HG03575 (cell line): ENCODE measurements at regions not wholly inside any gene's neighbourhood (a gene's known extent, or its start where the extent isn't known, plus 50 kb on each side); places are given as distances from the start of the nearest gene placed in this dataset.

Experiments
- ATAC-seq: cut with Tn5 transposase; IDR thresholded peaks from one replicate; pipeline ENCODE4 v1.9.1; 2021; ENCODE audit not compliant: unreplicated experiment, insufficient number of reproducible peaks, low FRiP score; ENCODE audit errors: extremely low read depth

DNA sequence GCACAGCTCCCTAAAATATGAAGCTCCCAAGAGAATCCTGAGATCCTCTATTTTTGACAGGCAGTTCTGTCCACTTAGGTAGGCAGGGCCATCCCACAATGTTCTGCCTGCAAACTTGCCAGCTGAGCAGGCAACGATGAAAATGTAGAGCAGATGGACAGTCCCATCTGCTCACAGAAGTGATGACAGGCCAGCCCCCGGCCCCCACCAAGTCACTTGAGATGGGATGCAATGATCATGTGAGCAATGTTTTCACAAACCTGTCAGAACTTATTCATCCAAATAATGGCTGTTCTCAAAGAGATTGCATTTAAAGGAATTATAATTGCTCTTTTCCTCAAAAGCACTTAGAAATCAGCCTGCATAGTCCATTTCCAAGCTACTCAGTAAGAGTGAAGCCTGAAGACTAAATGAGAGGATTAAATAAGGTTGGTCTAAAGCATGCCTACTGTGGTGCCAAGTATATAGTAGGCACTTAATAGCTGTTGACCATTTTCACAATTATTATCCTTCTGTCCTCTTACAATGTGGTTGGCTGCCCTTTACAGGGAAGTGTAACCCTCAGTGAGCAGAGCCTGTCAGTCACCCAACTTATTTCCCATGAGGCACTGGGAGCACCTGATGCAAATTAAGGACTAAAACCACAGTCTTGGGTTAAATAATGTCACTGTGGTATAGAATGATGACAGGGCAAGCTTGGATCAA, 301.2 kb downstream of the FGFR2 start:
- ATAC-seq: no peak

DNA sequence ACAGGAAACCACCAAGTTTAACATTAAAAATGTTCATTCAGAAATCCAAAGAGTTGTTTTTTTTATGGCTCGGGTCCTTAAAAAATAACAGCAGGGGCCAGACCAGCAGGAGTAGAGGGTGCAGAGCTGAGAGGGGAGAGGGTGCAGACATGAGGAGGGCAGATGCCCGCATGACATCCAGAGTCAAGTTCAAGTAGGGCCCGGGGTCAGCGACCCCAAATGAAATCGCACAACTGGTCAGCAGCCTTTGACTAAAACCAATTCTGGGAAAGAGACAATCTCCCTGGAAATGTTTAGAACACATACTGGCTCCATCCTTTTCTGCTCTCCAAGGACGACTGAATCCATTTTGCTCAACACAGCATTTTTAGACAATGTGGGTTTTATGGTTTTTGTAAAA, 297.5 kb downstream of the FGFR2 start:
- ATAC-seq: no peak

DNA sequence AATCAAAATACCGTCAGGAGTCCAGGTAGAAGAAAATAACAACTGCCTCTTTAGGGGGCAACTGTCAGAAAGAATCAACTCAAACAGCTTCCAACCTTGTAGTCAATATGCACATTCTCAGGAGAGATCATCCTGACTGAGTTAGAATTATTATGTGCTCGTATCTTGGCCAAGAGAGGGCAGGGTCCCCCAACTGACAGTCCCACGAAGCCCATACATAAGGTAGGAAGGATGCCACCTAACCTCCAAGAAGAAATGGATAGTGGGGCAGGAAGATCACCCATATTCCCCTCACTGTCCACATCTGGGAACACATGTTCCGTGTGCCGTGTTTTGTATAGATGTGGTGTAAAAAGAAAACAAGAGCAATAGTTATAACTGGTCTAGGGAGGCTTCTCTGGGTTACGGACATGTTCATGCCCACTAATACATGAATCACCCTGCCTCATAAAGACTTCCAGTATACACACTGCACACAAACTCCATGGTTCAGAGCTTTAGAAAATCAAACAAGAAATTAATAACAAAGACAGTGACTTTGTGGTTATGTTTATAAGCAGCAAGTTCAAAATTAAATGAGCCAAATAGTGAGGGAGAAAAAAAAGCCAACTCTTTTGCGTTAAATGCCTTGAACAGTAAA, 295.6 kb downstream of the FGFR2 start:
- no peak for ATAC-seq

DNA sequence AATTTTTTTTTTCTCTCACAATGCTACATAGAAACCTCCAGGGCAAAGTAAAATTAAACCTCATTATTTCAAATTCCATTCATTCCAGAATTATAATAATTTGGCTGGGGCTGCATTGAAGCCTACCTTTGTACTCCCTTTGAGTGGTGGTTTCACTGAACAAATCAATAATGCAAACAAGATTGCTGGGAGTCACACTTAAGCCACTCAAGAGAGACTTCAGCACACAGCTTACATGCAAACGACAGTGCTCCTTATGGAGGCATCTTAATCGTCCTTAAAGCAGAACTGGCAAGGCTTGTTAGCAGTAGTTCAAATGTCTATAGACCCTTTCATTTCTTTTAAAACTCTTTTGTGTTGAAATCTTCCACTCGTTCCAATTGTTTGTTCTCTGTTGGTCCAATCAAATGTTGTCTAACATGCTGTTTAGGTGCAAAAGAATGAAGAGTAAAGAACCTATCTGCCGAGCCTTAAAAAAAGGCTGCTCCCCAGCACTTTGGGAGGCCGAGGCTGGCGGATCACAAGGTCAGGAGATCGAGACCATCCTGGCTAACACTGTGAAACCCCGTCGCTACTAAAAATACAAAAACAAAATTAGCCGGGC, 294.9 kb downstream of the FGFR2 start:
- ATAC-seq: no peak

DNA sequence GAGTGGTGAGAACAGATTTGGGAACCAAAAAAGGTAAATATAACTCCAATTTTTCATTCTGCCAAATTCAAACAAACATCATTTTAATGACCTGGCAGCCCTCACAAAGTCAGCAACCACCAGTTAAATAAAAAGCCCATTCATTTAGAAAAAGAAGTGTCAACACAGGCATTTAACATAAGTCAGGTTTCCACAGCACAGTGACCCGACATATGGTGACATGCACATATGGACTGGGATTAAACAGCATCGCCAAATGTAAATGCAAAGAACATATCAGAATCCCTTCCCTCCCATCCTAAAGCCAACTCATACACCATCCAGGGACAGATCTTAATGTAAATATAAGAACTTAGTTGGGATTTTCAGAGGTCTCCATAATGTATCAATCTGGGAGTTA, 293.2 kb downstream of the FGFR2 start:
- ATAC-seq: no peak

DNA sequence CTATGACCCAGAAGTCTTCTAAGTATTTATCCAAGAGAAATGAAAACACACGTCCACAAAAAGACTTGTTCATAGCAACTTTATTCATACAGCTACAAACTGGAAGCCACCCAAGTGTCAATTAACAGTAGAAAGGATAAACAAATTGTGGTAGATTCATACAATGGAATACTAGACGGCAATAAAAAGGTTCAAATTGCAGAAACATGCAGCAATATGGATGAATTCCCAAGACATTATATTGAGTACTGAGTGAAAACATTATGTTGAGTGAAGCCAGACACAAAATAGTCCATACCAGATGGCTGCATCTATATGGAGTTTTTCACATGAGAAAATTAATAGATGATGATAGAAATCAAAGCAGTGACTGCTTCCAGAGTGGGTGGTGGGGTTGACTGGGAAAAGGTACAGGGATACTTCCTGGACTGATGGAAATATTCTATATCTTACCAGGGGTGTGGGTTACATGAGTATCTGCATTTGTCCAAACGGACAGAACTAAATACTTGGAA, 292.0 kb downstream of the FGFR2 start:
- ATAC-seq: no peak

DNA sequence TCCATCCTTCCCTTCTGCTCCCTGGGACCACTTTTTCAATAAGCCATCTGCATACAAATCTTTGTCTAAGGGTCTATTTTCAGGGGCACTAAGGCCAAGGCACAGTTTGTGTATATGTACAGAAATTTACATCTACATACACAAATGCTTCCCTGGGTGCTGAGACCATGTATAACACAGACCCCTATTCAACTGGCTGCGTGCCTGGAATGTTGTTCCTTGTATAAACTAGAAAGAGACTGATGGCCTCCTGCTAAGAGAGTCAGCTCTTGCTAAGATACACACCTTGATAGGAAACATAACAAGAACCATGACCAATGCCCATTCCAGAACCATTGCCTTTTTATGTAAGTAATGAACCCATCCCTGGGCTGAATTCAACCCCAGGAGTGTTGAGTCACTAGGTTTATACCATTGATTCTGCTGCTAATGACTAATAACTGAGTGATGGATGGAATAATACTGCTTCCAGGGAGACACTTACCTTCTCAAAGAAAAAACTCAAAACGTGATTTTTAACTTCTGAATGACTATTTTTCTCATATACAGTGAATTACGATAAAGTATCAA, 290.7 kb downstream of the FGFR2 start:
- ATAC-seq: no peak

DNA sequence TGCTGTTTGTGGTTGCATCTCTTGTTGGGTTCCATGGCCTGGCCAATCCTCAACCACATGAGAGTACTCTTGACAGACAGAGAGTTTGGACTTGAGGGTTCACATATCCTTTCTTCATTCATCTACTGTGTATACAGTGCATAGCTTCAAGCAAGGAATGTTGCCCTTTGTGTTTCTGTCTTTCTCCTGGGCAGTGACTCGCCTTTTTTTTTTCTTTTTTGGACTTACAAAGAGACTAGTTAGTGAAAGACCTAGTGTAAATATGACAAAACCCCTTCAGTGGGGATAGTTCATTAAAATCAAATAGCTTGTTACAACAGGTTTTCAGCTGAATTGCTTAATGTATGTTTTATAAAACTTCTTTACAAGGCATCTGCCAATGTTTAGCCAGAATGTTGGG, 290.2 kb downstream of the FGFR2 start:
- ATAC-seq: no peak

DNA sequence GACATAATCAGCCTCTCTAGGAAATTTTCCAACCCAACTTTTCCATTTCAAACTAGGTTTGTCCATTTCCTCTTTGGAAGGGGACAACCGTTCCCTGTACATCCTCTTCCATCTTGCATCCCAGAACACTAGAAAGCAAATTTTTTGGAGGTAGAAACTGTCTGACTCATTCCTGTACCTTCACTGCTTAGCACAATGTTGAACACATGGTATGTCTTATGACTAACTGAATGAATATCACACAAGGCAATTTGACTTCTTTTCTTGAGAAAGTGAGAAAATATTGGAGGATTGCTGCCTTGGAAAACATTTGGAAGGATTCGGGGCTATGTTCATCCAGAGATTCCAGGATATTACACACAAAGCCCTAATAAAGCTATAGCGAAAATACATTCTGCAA, 289.1 kb downstream of the FGFR2 start:
- no peak for ATAC-seq

DNA sequence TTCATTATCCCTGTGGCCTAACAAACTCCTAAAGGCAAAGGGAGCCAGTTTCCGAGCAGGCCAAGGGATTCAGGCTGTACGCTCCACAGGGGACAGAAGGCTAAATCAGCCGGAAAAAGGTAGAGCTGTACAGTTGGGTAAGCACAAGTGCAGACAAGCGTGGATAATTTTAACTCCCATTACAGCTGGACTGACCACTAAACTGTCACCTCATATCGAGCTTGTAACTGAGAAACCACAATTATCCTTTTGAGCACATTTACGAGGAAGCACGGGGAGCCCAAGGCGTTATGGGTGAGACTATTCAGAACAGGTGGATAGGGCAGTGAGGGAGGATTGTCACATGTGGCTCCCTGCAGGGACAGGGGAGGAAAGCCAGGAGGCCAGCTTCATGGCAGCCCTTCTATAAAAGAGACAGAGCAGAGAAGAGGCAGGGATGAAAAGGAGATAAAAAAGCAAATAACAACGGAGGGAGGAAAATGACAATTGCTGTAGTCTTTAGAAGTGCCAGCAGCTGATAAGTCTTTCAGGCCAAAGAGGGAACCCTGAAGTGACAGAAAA, 288.0 kb downstream of the FGFR2 start:
- ATAC-seq: no peak

DNA sequence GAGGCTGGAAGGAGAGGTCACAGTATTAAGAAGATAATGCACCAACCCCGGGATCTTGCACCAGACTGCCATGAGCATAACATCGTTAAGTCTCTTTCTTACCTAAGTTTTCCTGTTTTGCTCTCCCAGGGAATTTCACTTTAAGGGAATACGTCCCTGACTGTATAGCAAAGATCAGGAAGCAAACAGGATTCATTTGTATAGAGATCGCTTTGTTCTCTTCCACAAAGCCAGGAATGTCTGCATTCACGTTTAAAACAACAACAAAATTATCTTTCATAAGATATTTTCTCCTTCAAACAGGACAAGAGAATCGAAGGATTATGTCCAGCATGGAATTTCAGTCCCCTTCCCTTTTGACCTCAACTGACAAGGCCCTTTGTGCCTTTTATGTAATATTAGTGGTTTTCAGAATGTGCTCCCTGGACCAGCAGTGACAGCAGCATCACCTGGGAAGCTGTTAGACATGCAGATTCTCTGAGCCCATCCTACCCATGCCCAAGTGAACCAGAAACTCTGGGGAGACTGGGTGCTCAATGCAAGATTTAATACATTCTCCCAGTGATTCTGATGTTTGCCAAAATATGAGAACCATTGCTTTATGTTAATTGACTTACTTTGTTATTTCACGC, 286.3 kb downstream of the FGFR2 start:
- ATAC-seq: no peak

DNA sequence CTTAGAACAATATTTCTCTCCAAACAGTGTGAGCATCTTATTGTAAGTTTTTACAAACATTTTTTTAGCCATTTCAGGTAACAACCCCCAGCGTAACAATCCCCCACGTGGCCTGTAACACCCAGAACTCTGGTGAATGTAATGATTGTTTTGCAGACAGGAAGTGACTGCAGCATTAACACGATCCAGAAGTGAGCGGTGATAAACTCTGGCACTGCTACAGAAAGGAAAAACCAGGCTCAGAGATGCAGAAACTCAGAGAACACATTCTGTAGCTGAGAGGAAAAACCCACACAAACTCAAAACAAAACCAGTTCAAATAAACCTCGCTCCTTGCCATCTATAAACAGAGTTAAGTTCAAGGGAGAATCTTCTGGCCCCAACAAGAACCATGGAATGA, 285.7 kb downstream of the FGFR2 start:
- ATAC-seq: no peak

DNA sequence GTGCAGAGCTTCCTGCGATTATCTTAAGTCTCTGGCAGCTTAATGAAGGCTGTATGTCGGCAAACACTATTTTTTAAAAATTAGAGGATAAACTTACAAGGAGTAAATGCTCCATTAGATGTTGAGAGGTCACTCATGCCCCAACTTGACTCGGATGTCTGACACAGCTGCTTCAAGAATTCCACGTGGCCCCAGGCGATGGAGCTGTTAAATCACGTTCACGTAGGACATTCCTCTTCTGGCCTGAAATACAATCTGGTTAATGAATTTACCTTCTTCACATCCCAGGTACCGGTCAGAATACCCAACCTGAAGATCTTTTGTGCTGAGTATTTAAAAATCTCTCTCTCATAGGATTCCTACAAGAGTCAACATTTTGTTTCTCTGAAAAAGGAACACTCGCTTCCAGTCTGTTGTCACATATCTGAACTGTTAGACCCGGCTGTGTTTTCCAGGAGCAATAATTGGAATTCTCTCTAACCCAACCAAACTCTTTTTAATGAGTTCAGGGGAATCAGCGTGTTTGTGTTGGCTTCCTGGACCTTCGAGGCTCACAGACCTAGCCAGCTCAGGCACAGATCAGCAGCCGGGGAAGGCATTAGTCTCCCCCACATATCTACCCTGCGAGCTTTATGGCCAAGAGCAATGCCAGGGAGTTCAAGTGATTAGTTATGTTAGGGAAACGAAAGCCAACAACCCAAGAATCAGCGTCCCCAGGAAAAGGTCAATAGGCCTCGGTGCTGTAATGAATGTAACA, 284.9 kb downstream of the FGFR2 start:
- no peak for ATAC-seq

DNA sequence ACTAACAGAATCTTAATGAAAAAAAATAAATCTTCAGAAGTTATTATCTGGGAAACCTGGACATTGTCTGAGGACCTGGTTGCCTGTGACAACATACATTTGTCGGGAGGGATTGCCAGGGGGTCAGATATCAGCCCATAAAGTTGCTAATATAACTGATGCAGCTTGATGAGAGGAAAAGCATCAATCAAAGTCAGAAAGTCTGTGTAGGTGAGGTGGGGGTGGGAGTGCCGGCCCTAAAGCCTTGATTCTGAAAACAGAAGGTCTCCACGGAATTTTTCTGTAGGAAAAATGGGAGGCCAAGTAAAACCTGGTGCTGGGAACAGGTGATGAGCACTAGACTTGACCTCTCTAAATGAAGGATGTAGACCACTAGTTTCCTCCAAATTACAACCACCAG, 281.8 kb downstream of the FGFR2 start:
- no peak for ATAC-seq

DNA sequence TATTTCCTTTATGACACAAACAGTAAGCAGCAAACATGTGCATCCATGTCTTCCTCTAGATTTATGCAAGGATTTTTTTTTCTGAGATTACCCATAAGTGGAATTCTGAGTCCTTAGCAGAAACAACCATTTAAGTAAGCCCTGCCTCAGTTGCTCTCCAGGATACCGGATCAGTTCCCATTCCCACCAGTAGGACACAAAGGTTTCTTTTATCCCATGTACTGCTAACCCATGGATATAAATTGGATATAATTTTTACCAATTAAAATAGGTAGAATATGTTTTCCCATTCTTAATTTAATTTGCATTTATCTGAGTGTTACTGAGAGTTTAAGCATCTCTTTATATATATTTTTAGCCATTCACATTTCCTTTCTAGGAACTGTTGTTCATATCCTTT, 280.9 kb downstream of the FGFR2 start:
- no peak for ATAC-seq

DNA sequence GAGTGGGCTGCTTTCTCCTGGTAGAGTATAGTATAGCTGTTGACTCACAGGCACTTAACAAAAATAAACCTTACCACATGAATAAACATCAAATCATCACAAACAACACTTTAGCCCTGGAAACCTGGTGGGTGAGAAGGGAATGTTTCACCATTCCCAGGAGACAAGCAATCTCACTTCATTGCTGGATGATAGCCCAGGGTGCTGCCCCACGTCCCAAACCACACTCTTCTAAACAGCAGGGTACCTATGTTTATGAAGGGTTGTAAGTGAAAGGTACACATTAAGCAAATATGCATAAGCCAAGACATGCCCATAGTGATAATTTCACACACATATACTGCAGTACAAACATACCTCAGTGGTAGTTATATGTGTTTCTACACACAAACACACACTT, 276.2 kb downstream of the FGFR2 start:
- ATAC-seq: no peak

DNA sequence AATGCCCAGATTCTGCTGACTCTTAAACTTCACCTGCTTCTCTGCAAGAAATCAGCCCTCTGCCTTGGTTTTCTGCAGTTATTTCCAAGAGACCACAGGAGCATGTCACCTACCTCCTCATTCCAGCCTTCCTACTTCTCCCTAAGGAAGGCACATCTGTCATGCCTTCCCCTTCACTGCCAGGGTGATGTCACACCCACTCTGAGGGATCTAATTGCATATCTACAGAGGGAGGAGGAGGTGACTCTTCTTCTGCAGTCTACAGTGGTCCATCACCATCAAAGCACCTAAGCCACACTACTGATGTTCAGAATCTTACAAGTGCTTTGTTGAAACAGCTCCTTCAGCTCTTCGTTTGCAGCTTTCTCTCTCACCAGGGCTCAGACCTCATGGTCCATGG, 275.5 kb downstream of the FGFR2 start:
- no peak for ATAC-seq

DNA sequence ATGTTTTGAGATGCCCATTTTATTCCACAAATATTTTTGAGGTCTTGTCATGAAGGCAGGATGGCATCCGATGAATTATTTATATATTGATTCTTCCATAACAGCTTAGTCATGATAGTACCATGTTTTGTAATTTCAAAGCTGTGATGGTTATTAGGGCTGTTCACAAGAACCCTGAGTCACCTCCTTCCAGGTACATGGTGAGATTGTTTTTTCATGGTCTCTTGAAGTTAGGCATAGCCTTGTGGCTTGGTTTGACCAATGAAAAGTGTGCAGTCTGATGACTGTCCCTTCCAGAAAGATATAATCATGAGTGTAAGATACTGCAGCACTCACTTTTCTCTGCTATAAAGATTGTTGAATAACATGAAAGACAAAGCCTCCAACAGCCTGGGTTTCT, 274.8 kb downstream of the FGFR2 start:
- ATAC-seq: no peak
